ENCODE measurements at regions not wholly inside any gene's neighbourhood (a gene's known extent, or its start where the extent isn't known, plus 50 kb on each side); places are given as distances from the start of the nearest gene placed in this dataset.
"Not testable (repeated sequence)": the region's sequence is repeated elsewhere in the genome, so short reads cannot be mapped to it uniquely, and the experiment has no call there.

GRCh38 chr19:34034318-34034846 is 137.9 kb upstream of the LSM14A start:
- no peak for DNase-seq (ENCODE audit: low read depth)

GRCh38 chr19:34041925-34042521 is 130.3 kb upstream of the LSM14A start:
- peak; percentile 67 for DNase-seq (ENCODE audit: low read depth)

GRCh38 chr19:34044021-34044420 is 128.3 kb upstream of the LSM14A start:
- no peak for DNase-seq (ENCODE audit: low read depth)

- no peak for DNase-seq (ENCODE audit: low read depth)
Observed at GRCh38 chr19:34049944-34050343, 122.4 kb upstream of the LSM14A start.

- not testable (repeated sequence) for DNase-seq (ENCODE audit: low read depth)
Observed at GRCh38 chr19:34050430-34050829, 121.9 kb upstream of the LSM14A start.

- DNase-seq (ENCODE audit: low read depth), result no peak
Observed at GRCh38 chr19:34051255-34051654, 121.0 kb upstream of the LSM14A start.

GRCh38 chr19:34057155-34057554 is 115.1 kb upstream of the LSM14A start:
- no peak for DNase-seq (ENCODE audit: low read depth)

- DNase-seq (ENCODE audit: low read depth), result no peak
Observed at GRCh38 chr19:34066007-34066643, 106.2 kb upstream of the LSM14A start.

GRCh38 chr19:34067861-34068271 is 104.4 kb upstream of the LSM14A start:
- peak; percentile 83 for DNase-seq (ENCODE audit: low read depth)

GRCh38 chr19:34075661-34076091 is 96.6 kb upstream of the LSM14A start:
- peak; percentile 15 for DNase-seq (ENCODE audit: low read depth)

GRCh38 chr19:34082289-34083077 is 89.8 kb upstream of the LSM14A start:
- peak; percentile 17 for DNase-seq (ENCODE audit: low read depth)

- DNase-seq (ENCODE audit: low read depth), result no peak
Observed at GRCh38 chr19:34084396-34085145, 87.7 kb upstream of the LSM14A start.

- DNase-seq (ENCODE audit: low read depth), result no peak
Observed at GRCh38 chr19:34085336-34085735, 87.0 kb upstream of the LSM14A start.

GRCh38 chr19:34088292-34088691 is 84.0 kb upstream of the LSM14A start:
- DNase-seq (ENCODE audit: low read depth), result peak; percentile 33

GRCh38 chr19:34089566-34089965 is 82.7 kb upstream of the LSM14A start:
- DNase-seq (ENCODE audit: low read depth), result no peak

- DNase-seq (ENCODE audit: low read depth), result no peak
Observed at GRCh38 chr19:34094960-34095359, 77.3 kb upstream of the LSM14A start.

- not testable (repeated sequence) for DNase-seq (ENCODE audit: low read depth)
Observed at GRCh38 chr19:34095411-34095810, 76.9 kb upstream of the LSM14A start.

GRCh38 chr19:34096020-34096915 is 76.0 kb upstream of the LSM14A start:
- peak; percentile 71 for DNase-seq (ENCODE audit: low read depth)

GRCh38 chr19:34104096-34104495 is 68.2 kb upstream of the LSM14A start:
- no peak for DNase-seq (ENCODE audit: low read depth)

- DNase-seq (ENCODE audit: low read depth), result no peak
Observed at GRCh38 chr19:34104557-34104956, 67.7 kb upstream of the LSM14A start.

- no peak for DNase-seq (ENCODE audit: low read depth)
Observed at GRCh38 chr19:34109596-34109995, 62.7 kb upstream of the LSM14A start.

Data from ELR (cell line).